ENCODE measurements at regions not wholly inside any gene's neighbourhood (a gene's known extent, or its start where the extent isn't known, plus 50 kb on each side); places are given as distances from the start of the nearest gene placed in this dataset.

DNA sequence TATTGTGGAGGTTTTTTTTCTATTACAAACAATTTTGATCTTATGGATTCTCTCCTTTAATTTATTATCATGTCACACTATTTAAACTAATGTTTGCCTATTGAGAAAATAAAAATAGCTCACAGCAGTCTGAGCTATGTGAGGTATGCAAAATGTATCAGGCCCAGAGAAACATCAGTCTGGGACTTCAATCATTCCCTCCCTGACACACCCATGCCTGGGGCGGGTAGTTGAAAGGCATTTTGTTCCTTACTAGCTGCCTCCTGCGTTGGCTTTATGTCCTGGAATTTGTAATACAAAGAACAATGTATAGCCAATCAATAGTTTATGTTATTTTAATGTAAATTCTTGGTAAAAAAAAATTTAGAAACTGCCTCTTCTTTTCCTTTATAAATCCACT is 403.3 kb downstream of the EPM2A start:
- TF ChIP-seq SUZ12 (IDR thresholded peaks at IDR 0.05): no peak
- no peak for TF ChIP-seq TARDBP (IDR thresholded peaks at IDR 0.05)
- no peak for TF ChIP-seq FOXM1 (IDR thresholded peaks at IDR 0.05; ENCODE audit: borderline replicate concordance)
